ENCODE measurements at regions not wholly inside any gene's neighbourhood (a gene's known extent, or its start where the extent isn't known, plus 50 kb on each side); places are given as distances from the start of the nearest gene placed in this dataset.

GRCh38 chr3:82883072-82883471 is 1121.6 kb upstream of the GBE1 start:
- no peak overlapping the region for H3K27ac ChIP-seq
- WGBS, 2 donors (ENCODE audit: low coverage in 1 of 2): 57 to 85% methylated on average over 2 of the region's 2 CpGs
- no peaks in the 10 kb centered on the region for H3K27me3 ChIP-seq
- no peak for ATAC-seq
- no peaks in the 10 kb centered on the region for H3K36me3 ChIP-seq
- H3K9me3 ChIP-seq: no peaks in the 10 kb centered on the region
- H3K4me3 ChIP-seq: no peak overlapping the region
- TF ChIP-seq POLR2AphosphoS5 (IDR thresholded peaks at IDR 0.05) (no peak), EP300 (IDR thresholded peaks at IDR 0.05) (no peak)
- no peaks in the 10 kb centered on the region for H3K4me1 ChIP-seq

- H3K4me1 ChIP-seq: no peaks in the 10 kb centered on the region
- H3K36me3 ChIP-seq: no peaks in the 10 kb centered on the region
- 22 to 30% methylated on average over 1 of the region's 1 CpG for WGBS, 2 donors (ENCODE audit: low coverage in 1 of 2)
- TF ChIP-seq EP300 (IDR thresholded peaks at IDR 0.05) (no peak), POLR2A (IDR thresholded peaks at IDR 0.05) (no peak), POLR2AphosphoS5 (IDR thresholded peaks at IDR 0.05) (no peak)
- TF ChIP-seq, protein P1, sequence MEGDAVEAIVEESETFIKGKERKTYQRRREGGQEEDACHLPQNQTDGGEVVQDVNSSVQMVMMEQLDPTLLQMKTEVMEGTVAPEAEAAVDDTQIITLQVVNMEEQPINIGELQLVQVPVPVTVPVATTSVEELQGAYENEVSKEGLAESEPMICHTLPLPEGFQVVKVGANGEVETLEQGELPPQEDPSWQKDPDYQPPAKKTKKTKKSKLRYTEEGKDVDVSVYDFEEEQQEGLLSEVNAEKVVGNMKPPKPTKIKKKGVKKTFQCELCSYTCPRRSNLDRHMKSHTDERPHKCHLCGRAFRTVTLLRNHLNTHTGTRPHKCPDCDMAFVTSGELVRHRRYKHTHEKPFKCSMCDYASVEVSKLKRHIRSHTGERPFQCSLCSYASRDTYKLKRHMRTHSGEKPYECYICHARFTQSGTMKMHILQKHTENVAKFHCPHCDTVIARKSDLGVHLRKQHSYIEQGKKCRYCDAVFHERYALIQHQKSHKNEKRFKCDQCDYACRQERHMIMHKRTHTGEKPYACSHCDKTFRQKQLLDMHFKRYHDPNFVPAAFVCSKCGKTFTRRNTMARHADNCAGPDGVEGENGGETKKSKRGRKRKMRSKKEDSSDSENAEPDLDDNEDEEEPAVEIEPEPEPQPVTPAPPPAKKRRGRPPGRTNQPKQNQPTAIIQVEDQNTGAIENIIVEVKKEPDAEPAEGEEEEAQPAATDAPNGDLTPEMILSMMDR (IDR thresholded peaks at IDR 0.05): no peak
- ATAC-seq: no peak
- H3K27ac ChIP-seq: no peak overlapping the region
- H3K27me3 ChIP-seq: no peaks in the 10 kb centered on the region
- H3K9me3 ChIP-seq: no peaks in the 10 kb centered on the region
- no peak overlapping the region for H3K4me3 ChIP-seq
These were observed 1114.0 kb upstream of the GBE1 start for GRCh38 chr3:82875401-82875800.

- no peak overlapping the region for H3K4me3 ChIP-seq
- H3K9me3 ChIP-seq: peaks cover 0 to 7% (median 0%) of the 10 kb centered on the region in 3 donors
- H3K36me3 ChIP-seq: no peaks in the 10 kb centered on the region
- no peak for TF ChIP-seq EP300 (IDR thresholded peaks at IDR 0.05)
- no peak overlapping the region for H3K27ac ChIP-seq
- H3K4me1 ChIP-seq: no peaks in the 10 kb centered on the region
- no peaks in the 10 kb centered on the region for H3K27me3 ChIP-seq
- ATAC-seq: no peak
These were observed 1078.4 kb upstream of the GBE1 start for GRCh38 chr3:82839871-82840270.

DNA sequence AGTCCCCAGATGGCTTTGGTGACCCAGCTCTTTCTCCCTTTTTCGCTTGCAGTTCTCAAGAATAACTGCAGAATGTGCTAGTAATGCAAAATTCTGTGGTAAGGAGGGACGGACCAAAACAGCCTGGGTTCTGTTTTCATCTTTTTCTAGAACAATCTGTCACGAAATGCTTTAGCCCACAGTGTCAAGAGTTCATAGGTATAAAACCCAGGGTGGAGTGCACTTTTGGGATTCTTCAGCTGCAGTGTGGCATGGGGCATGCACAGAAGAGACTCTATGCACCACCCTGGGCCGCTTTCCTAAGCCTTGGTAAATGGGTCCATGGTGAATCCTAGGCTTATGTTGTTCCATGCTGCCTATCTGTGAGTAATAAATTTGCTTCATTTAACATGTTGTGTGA is 1072.7 kb upstream of the GBE1 start:
- no peaks in the 10 kb centered on the region for H3K4me1 ChIP-seq
- TF ChIP-seq POLR2AphosphoS5 (IDR thresholded peaks at IDR 0.05) (no peak), POLR2A (IDR thresholded peaks at IDR 0.05) (no peak), EP300 (IDR thresholded peaks at IDR 0.05) (no peak)
- TF ChIP-seq, protein P1 (IDR thresholded peaks at IDR 0.05): no peak
- 71 to 73% methylated on average over 3 of the region's 4 CpGs for WGBS, 2 donors (ENCODE audit: low coverage in 1 of 2)
- no peak overlapping the region for H3K4me3 ChIP-seq
- no peaks in the 10 kb centered on the region for H3K9me3 ChIP-seq
- H3K36me3 ChIP-seq: no peaks in the 10 kb centered on the region
- ATAC-seq: no peak
- no peaks in the 10 kb centered on the region for H3K27me3 ChIP-seq
- H3K27ac ChIP-seq: no peak overlapping the region

- 56 to 59% methylated on average over 2 of the region's 2 CpGs for WGBS, 2 donors (ENCODE audit: low coverage in 1 of 2)
- Histone ChIP-seq H3K4me3 (no peak overlapping the region), H3K27ac (no peak overlapping the region), H3K36me3 (no peaks in the 10 kb centered on the region), H3K4me1 (no peaks in the 10 kb centered on the region), H3K27me3 (no peaks in the 10 kb centered on the region), H3K9me3 (no peaks in the 10 kb centered on the region)
- ATAC-seq: no peak
- TF ChIP-seq EP300 (IDR thresholded peaks at IDR 0.05) (no peak), POLR2A (IDR thresholded peaks at IDR 0.05) (no peak), POLR2AphosphoS5 (IDR thresholded peaks at IDR 0.05) (no peak)
- TF ChIP-seq, protein P1 (IDR thresholded peaks at IDR 0.05): no peak
These were observed 1063.0 kb upstream of the GBE1 start for GRCh38 chr3:82824491-82824890.

GRCh38 chr3:82816086-82816485 is 1054.6 kb upstream of the GBE1 start:
- ATAC-seq: no peak
- peaks cover 0 to 12% (median 0%) of the 10 kb centered on the region in 3 donors for H3K9me3 ChIP-seq
- H3K27ac ChIP-seq: no peak overlapping the region

More at GRCh38 chr3:82816086-82816485, 1054.6 kb upstream of the GBE1 start:
- TF ChIP-seq POLR2AphosphoS5 (IDR thresholded peaks at IDR 0.05) (no peak), EP300 (IDR thresholded peaks at IDR 0.05) (no peak), POLR2A (IDR thresholded peaks at IDR 0.05) (no peak)
- TF ChIP-seq, protein P1 (IDR thresholded peaks at IDR 0.05): no peak
- no peaks in the 10 kb centered on the region for H3K36me3 ChIP-seq
- H3K4me3 ChIP-seq: no peak overlapping the region
- no peaks in the 10 kb centered on the region for H3K27me3 ChIP-seq
- H3K4me1 ChIP-seq: no peaks in the 10 kb centered on the region
